Panc1 (cell line): ENCODE measurements at regions not wholly inside any gene's neighbourhood (a gene's known extent, or its start where the extent isn't known, plus 50 kb on each side); places are given as distances from the start of the nearest gene placed in this dataset.

Source experiments
- POLR2AphosphoS5 ChIP-seq: IDR thresholded peaks from 2 replicates; pipeline ENCODE4 v1.6.1; 2012; ENCODE audit warnings: mild to moderate bottlenecking, low read depth, low read length, moderate library complexity
- REST ChIP-seq, 2 experiments: IDR thresholded peaks; 2 replicates each; pipeline ENCODE4 v1.6.1; 2011 to 2012; ENCODE audit warnings: low read depth in 2 of 2, control low read depth in 1 of 2, low read length in 1 of 2, mild to moderate bottlenecking in 1 of 2, moderate library complexity in 1 of 2; ENCODE audit not compliant: insufficient read depth in 1 of 2
- SIN3A ChIP-seq: IDR thresholded peaks from 2 replicates; pipeline ENCODE4 v1.6.1; 2012; ENCODE audit warnings: low read depth, mild to moderate bottlenecking, low read length, moderate library complexity, borderline replicate concordance; ENCODE audit not compliant: insufficient read depth
- TCF7L2 ChIP-seq: IDR thresholded peaks from 2 replicates; pipeline ENCODE4 v1.6.1; 2011; ENCODE audit warnings: mild to moderate bottlenecking, low read depth, low read length, inconsistent platforms
- TF ChIP-seq, protein P1 (sequence below): fragments of 450-650 bp; IDR thresholded peaks from 2 replicates; pipeline ENCODE4 v1.5.1; 2017; ENCODE audit warnings: mild to moderate bottlenecking

- TF ChIP-seq, protein P1, sequence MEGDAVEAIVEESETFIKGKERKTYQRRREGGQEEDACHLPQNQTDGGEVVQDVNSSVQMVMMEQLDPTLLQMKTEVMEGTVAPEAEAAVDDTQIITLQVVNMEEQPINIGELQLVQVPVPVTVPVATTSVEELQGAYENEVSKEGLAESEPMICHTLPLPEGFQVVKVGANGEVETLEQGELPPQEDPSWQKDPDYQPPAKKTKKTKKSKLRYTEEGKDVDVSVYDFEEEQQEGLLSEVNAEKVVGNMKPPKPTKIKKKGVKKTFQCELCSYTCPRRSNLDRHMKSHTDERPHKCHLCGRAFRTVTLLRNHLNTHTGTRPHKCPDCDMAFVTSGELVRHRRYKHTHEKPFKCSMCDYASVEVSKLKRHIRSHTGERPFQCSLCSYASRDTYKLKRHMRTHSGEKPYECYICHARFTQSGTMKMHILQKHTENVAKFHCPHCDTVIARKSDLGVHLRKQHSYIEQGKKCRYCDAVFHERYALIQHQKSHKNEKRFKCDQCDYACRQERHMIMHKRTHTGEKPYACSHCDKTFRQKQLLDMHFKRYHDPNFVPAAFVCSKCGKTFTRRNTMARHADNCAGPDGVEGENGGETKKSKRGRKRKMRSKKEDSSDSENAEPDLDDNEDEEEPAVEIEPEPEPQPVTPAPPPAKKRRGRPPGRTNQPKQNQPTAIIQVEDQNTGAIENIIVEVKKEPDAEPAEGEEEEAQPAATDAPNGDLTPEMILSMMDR: no peak
- TF ChIP-seq REST (IDR thresholded peaks at IDR 0.05; ENCODE audit: insufficient read depth in 1 of 2, low read depth in 2 of 2, low read length in 1 of 2): no peak
- TF ChIP-seq TCF7L2: no peak
- TF ChIP-seq POLR2AphosphoS5: no peak
- TF ChIP-seq SIN3A: no peak
Measured at GRCh38 chr13:80888390-80888789, 547.5 kb upstream of the SPRY2 start.
